PFSK-1 (cell line): ENCODE measurements at regions not wholly inside any gene's neighbourhood (a gene's known extent, or its start where the extent isn't known, plus 50 kb on each side); places are given as distances from the start of the nearest gene placed in this dataset.

Experiments
- FOXP2 ChIP-seq: optimal IDR thresholded peaks from 2 replicates; pipeline ENCODE3; 2011; ENCODE audit warnings: borderline replicate concordance, control low read depth, inconsistent platforms; ENCODE audit not compliant: insufficient read depth; ENCODE audit errors: extremely low read length, extremely low read depth
- POLR2AphosphoS5 ChIP-seq: IDR thresholded peaks from 2 replicates; pipeline ENCODE4 v1.6.1; 2012; ENCODE audit warnings: low read depth, mild to moderate bottlenecking, control low read depth, low read length, moderate library complexity
- REST ChIP-seq, 2 experiments: IDR thresholded peaks; 2 replicates each; pipeline versions ENCODE4 v1.6.1 to v1.8.0; 2011 to 2012; ENCODE audit warnings: low read depth in 2 of 2, low read length in 2 of 2, control low read depth in 1 of 2, inconsistent platforms in 1 of 2, mild to moderate bottlenecking in 1 of 2, moderate library complexity in 1 of 2; ENCODE audit not compliant: insufficient read depth in 1 of 2
- SIN3A ChIP-seq: IDR thresholded peaks from 2 replicates; pipeline ENCODE4 v1.6.1; 2012; ENCODE audit warnings: mild to moderate bottlenecking, low read length, moderate library complexity, borderline replicate concordance; ENCODE audit not compliant: insufficient read depth
- TAF1 ChIP-seq: IDR thresholded peaks from 2 replicates; pipeline ENCODE4 v1.6.1; 2012; ENCODE audit warnings: low read length, control low read depth, borderline replicate concordance; ENCODE audit not compliant: insufficient read depth

- TF ChIP-seq SIN3A: no peak
- no peak for TF ChIP-seq POLR2AphosphoS5
- TF ChIP-seq REST (IDR thresholded peaks at IDR 0.05; ENCODE audit: insufficient read depth in 1 of 2, low read depth in 2 of 2, low read length in 2 of 2): no peak
- TF ChIP-seq TAF1: no peak
- no peak for TF ChIP-seq FOXP2
These were observed 309.6 kb downstream of the KCNJ2 start for GRCh38 chr17:70478902-70479301.

GRCh38 chr17:70479779-70480178 lies 310.4 kb downstream of the KCNJ2 start:
- TF ChIP-seq SIN3A: no peak
- TF ChIP-seq FOXP2: no peak
- no peak for TF ChIP-seq REST (IDR thresholded peaks at IDR 0.05; ENCODE audit: insufficient read depth in 1 of 2, low read depth in 2 of 2, low read length in 2 of 2)
- no peak for TF ChIP-seq POLR2AphosphoS5
- no peak for TF ChIP-seq TAF1

GRCh38 chr17:70483624-70484023 lies 314.3 kb downstream of the KCNJ2 start:
- TF ChIP-seq SIN3A: no peak
- TF ChIP-seq REST (IDR thresholded peaks at IDR 0.05; ENCODE audit: insufficient read depth in 1 of 2, low read depth in 2 of 2, low read length in 2 of 2): no peak
- no peak for TF ChIP-seq POLR2AphosphoS5
- no peak for TF ChIP-seq FOXP2
- TF ChIP-seq TAF1: no peak

- no peak for TF ChIP-seq TAF1
- no peak for TF ChIP-seq REST (IDR thresholded peaks at IDR 0.05; ENCODE audit: insufficient read depth in 1 of 2, low read depth in 2 of 2, low read length in 2 of 2)
- TF ChIP-seq POLR2AphosphoS5: no peak
- TF ChIP-seq FOXP2: no peak
- TF ChIP-seq SIN3A: no peak
These were observed 314.7 kb downstream of the KCNJ2 start for GRCh38 chr17:70484050-70484449.

GRCh38 chr17:70484496-70484895 lies 315.2 kb downstream of the KCNJ2 start:
- no peak for TF ChIP-seq POLR2AphosphoS5
- no peak for TF ChIP-seq REST (IDR thresholded peaks at IDR 0.05; ENCODE audit: insufficient read depth in 1 of 2, low read depth in 2 of 2, low read length in 2 of 2)
- TF ChIP-seq TAF1: no peak
- TF ChIP-seq FOXP2: no peak
